ENCODE measurements at regions not wholly inside any gene's neighbourhood (a gene's known extent, or its start where the extent isn't known, plus 50 kb on each side); places are given as distances from the start of the nearest gene placed in this dataset.

GRCh38 chr14:71721791-71722190, 210.4 kb upstream of the RGS6 start:
- no peaks in the 10 kb centered on the region for H4K20me1 ChIP-seq (ENCODE audit: insufficient read depth)
- H3K27me3 ChIP-seq (ENCODE audit: insufficient read depth, low read depth, low read length): no peaks in the 10 kb centered on the region
- H3K36me3 ChIP-seq (ENCODE audit: insufficient read depth, low read length): peaks cover 6% of the 10 kb centered on the region
- no peaks in the 10 kb centered on the region for H3K9me3 ChIP-seq (ENCODE audit: low read length)
- H3K9me2 ChIP-seq (ENCODE audit: insufficient read depth, low read length): no peaks in the 10 kb centered on the region
- H3K79me2 ChIP-seq (replicated peaks; ENCODE audit: insufficient read depth, low read length): no peaks in the 10 kb centered on the region
- no peak overlapping the region for H3K27ac ChIP-seq (ENCODE audit: low read length)
- no peak for TF ChIP-seq REST (IDR thresholded peaks at IDR 0.05; ENCODE audit: borderline replicate concordance)
- no peak for TF ChIP-seq MXI1 (conservative IDR thresholded peaks at IDR 0.05; ENCODE audit: poor library complexity, severe bottlenecking)
- TF ChIP-seq TAF1 (IDR thresholded peaks at IDR 0.05; ENCODE audit: low read depth): no peak
- TF ChIP-seq RAD21 (conservative IDR thresholded peaks at IDR 0.05): no peak
- TF ChIP-seq POLR2AphosphoS5 (IDR thresholded peaks at IDR 0.05): no peak
- TF ChIP-seq EZH2 (IDR thresholded peaks at IDR 0.05; ENCODE audit: borderline replicate concordance, insufficient read depth, low read length, poor library complexity, severe bottlenecking): no peak
- TF ChIP-seq CTCF (IDR thresholded peaks at IDR 0.05; ENCODE audit: poor library complexity, severe bottlenecking): no peak
- TF ChIP-seq EP300 (conservative IDR thresholded peaks at IDR 0.05; ENCODE audit: poor library complexity, severe bottlenecking): no peak
- no peak for TF ChIP-seq SMC3 (conservative IDR thresholded peaks at IDR 0.05; ENCODE audit: poor library complexity)
- H3K9ac ChIP-seq (ENCODE audit: low read length): no peak overlapping the region
- no peak overlapping the region for H3K4me3 ChIP-seq (ENCODE audit: low read length)
- H2AFZ ChIP-seq (ENCODE audit: low read depth, low read length): no peak overlapping the region
- no peak overlapping the region for H3K4me2 ChIP-seq (ENCODE audit: low read length)
- H3F3A ChIP-seq (ENCODE audit: insufficient read depth, low read length, poor library complexity, severe bottlenecking): no peaks in the 10 kb centered on the region

GRCh38 chr14:71722885-71723284, 209.3 kb upstream of the RGS6 start:
- no peak for TF ChIP-seq POLR2AphosphoS5 (IDR thresholded peaks at IDR 0.05)
- no peak for TF ChIP-seq TAF1 (IDR thresholded peaks at IDR 0.05; ENCODE audit: low read depth)
- no peak for TF ChIP-seq CTCF (IDR thresholded peaks at IDR 0.05; ENCODE audit: poor library complexity, severe bottlenecking)
- no peak for TF ChIP-seq MXI1 (conservative IDR thresholded peaks at IDR 0.05; ENCODE audit: poor library complexity, severe bottlenecking)
- TF ChIP-seq EZH2 (IDR thresholded peaks at IDR 0.05; ENCODE audit: borderline replicate concordance, insufficient read depth, low read length, poor library complexity, severe bottlenecking): no peak
- TF ChIP-seq REST (IDR thresholded peaks at IDR 0.05; ENCODE audit: borderline replicate concordance): no peak
- TF ChIP-seq RAD21 (conservative IDR thresholded peaks at IDR 0.05): no peak
- no peak for TF ChIP-seq EP300 (conservative IDR thresholded peaks at IDR 0.05; ENCODE audit: poor library complexity, severe bottlenecking)
- TF ChIP-seq SMC3 (conservative IDR thresholded peaks at IDR 0.05; ENCODE audit: poor library complexity): no peak
- no peaks in the 10 kb centered on the region for H3K79me2 ChIP-seq (replicated peaks; ENCODE audit: insufficient read depth, low read length)
- no peak overlapping the region for H2AFZ ChIP-seq (ENCODE audit: low read depth, low read length)
- no peaks in the 10 kb centered on the region for H3K27me3 ChIP-seq (ENCODE audit: insufficient read depth, low read depth, low read length)
- H3F3A ChIP-seq (ENCODE audit: insufficient read depth, low read length, poor library complexity, severe bottlenecking): no peaks in the 10 kb centered on the region
- peaks cover 6% of the 10 kb centered on the region for H3K36me3 ChIP-seq (ENCODE audit: insufficient read depth, low read length)
- H3K9ac ChIP-seq (ENCODE audit: low read length): no peak overlapping the region
- H3K4me2 ChIP-seq (ENCODE audit: low read length): no peak overlapping the region
- H3K27ac ChIP-seq (ENCODE audit: low read length): no peak overlapping the region
- no peaks in the 10 kb centered on the region for H3K9me2 ChIP-seq (ENCODE audit: insufficient read depth, low read length)
- H3K4me3 ChIP-seq (ENCODE audit: low read length): no peak overlapping the region
- no peaks in the 10 kb centered on the region for H4K20me1 ChIP-seq (ENCODE audit: insufficient read depth)
- H3K9me3 ChIP-seq (ENCODE audit: low read length): no peaks in the 10 kb centered on the region
